OCI-LY7 (cell line): ENCODE measurements at regions not wholly inside any gene's neighbourhood (a gene's known extent, or its start where the extent isn't known, plus 50 kb on each side); places are given as distances from the start of the nearest gene placed in this dataset.

Experiments used
- BruUV-seq: library from RNA; stranded (reverse); fragments of 400-500 nt; replicated peaks from 2 replicates; lab custom pipeline; 2021; lab: Mats Ljungman, UMichigan
- CTCF ChIA-PET: fragments of 300-600 bp; sonication (Branson Sonifier 250); formaldehyde crosslinking; loops from one replicate; lab custom pipeline; 2022; ENCODE audit warnings: antibody characterized with exemption; ENCODE audit not compliant: unreplicated experiment; lab: Charles Lee
- POLR2A ChIA-PET: fragments of 300-600 bp; sonication (Branson Sonifier 250); formaldehyde crosslinking; loops from one replicate; lab custom pipeline; 2022; ENCODE audit warnings: antibody characterized with exemption; lab: Charles Lee
- DNase-seq: peaks from one replicate; pipeline ENCODE4 v3.0.0-alpha.2; 2015; ENCODE audit warnings: low spot score
- H2AFZ ChIP-seq: fragments of 200-600 bp; sonication (generic), shearing (Covaris generic); 2 replicates; pipeline ENCODE4 v1.6.1; 2014; ENCODE audit warnings: mild to moderate bottlenecking, antibody characterized with exemption, low read length, moderate library complexity
- H3K27ac ChIP-seq: fragments of 200-600 bp; sonication (generic); 2 replicates; pipeline ENCODE4 v1.5.1; 2014; ENCODE audit warnings: mixed run types, low read depth, mild to moderate bottlenecking, moderate library complexity, low read length, inconsistent platforms; ENCODE audit not compliant: poor library complexity, severe bottlenecking
- H3K36me3 ChIP-seq: fragments of 200-600 bp; sonication (generic); 2 replicates; pipeline ENCODE4 v1.6.1; 2014; ENCODE audit warnings: mild to moderate bottlenecking, antibody characterized with exemption, low read length, moderate library complexity, mixed read lengths; ENCODE audit not compliant: insufficient read depth
- H3K4me1 ChIP-seq: fragments of 200-600 bp; sonication (generic); 2 replicates; pipeline ENCODE4 v1.5.1; 2014; ENCODE audit warnings: mild to moderate bottlenecking, low read length; ENCODE audit not compliant: insufficient read depth, poor library complexity, severe bottlenecking
- H3K4me2 ChIP-seq: fragments of 200-600 bp; sonication (generic); 2 replicates; pipeline ENCODE4 v1.6.1; 2014; ENCODE audit warnings: mild to moderate bottlenecking, low read length
- H3K4me3 ChIP-seq: fragments of 200-600 bp; sonication (generic); 2 replicates; pipeline ENCODE4 v1.5.1; 2014; ENCODE audit warnings: mild to moderate bottlenecking, low read depth, low read length; ENCODE audit not compliant: poor library complexity, severe bottlenecking
- H3K79me2 ChIP-seq: fragments of 200-600 bp; sonication (generic); 2 replicates; pipeline ENCODE4 v1.6.1; 2016; ENCODE audit warnings: low read depth, mild to moderate bottlenecking, low read length, moderate library complexity, mixed read lengths; ENCODE audit not compliant: insufficient read depth
- H3K9me2 ChIP-seq: fragments of 200-600 bp; sonication (generic); 2 replicates; pipeline ENCODE4 v1.6.1; 2016; ENCODE audit warnings: mild to moderate bottlenecking, low read length, mixed read lengths; ENCODE audit not compliant: insufficient read depth
- H3K9me3 ChIP-seq: fragments of 200-600 bp; sonication (generic); 2 replicates; pipeline ENCODE4 v1.6.1; 2014; ENCODE audit warnings: mild to moderate bottlenecking, mixed run types, low read length, mixed read lengths
- H4K20me1 ChIP-seq: fragments of 200-600 bp; sonication (generic); 2 replicates; pipeline ENCODE4 v1.6.1; 2014; ENCODE audit warnings: mild to moderate bottlenecking, antibody characterized with exemption, low read length, moderate library complexity, mixed read lengths; ENCODE audit not compliant: insufficient read depth
- EZH2phosphoT487 ChIP-seq: fragments of 200-600 bp; sonication (generic); IDR thresholded peaks from 2 replicates; pipeline ENCODE4 v1.6.1; 2018; ENCODE audit warnings: low read depth, borderline replicate concordance, mild to moderate bottlenecking, mixed run types, antibody characterized with exemption, low read length, moderate library complexity, mixed read lengths
- intact Hi-C: fragments of 100-400 bp; cut with micrococcal nuclease; formaldehyde crosslinking; loops from one replicate; pipeline ENCODE4 v1.10.0; 2022; ENCODE audit not compliant: unreplicated experiment
- TF ChIP-seq, protein P1 (sequence below): fragments of 200-600 bp; sonication (generic); conservative IDR thresholded peaks from 2 replicates; pipeline ENCODE4 v1.5.1; 2014; ENCODE audit warnings: mild to moderate bottlenecking, antibody characterized with exemption, low read length, moderate library complexity, mixed read lengths

DNA sequence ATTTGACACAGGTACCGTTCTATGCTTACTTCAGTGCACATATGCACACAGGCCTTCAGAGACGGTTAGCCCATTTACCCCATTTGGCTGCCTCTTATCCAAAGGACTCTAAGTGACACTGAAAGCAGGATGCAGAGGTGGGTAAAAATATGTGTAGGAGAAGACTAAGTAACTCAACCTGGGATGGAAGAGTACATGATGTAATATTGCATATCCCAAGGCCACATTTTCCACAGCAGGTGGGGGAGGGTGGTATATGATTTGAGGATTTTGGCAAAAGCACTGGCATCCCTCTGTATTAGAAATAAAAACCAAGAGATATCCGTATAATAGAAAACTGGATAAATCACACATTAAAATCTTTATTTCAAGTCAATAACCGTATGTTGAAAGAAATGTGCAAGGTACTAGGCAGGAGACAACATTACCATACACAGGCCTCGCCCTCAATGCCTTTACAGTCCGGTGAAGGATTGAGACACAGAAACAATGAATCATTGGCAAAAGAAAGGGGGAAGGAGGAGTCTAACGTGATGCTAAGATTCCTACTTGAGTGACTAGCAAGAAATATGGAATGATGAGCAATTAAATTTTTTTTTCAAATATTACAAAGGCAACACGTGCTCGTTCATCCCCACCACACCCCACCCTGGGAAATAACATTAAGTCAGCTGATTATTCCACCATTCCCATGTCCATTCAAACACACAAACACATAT, 161.0 kb upstream of the RASGEF1B start:
- BruUV-seq, result no TSS peak
- CTCF ChIA-PET, result no interaction called here
- intact Hi-C loops, result no loop called here

DNA sequence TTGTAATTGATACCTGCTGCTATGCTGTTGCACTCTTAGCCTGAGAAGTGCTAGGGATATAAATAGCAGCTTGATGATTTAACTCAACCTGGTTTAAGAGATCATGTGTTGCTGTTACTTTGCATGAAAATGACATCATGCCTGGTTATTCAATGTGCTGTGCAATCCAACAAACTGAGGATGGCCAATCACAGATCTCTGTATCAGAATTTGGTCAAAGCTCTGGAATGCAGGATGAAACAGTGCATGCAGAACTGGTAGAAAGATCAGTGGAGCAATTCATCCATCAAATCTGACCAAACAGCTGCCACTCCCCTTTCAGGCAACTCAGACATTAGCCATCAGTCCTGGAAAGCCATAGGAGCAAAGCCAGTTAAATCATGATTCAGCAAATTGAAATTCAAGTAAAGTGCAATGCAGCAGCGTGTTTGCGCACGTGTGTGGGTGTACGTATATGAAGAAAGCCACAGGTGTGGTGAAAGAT, 160.3 kb upstream of the RASGEF1B start:
- no TSS peak for BruUV-seq
- DNase-seq, result peak; percentile 44
- intact Hi-C loops, result no loop called here
- H3K27ac ChIP-seq, result peak overlapping the region; percentile 36
- H3K36me3 ChIP-seq, result no peaks in the 10 kb centered on the region
- POLR2A ChIA-PET, result interaction anchor here (0.5 to 2.2 kb wide), 4 partner anchors 10 to 134 kb away, joined by 3 to 8 read pairs (median 3); no protein-coding TSS in a partner anchor
- H3K4me1 ChIP-seq, result peaks cover 84% of the 10 kb centered on the region
- no peaks in the 10 kb centered on the region for H3K9me3 ChIP-seq
- TF ChIP-seq EZH2phosphoT487, result no peak
- TF ChIP-seq, protein P1, sequence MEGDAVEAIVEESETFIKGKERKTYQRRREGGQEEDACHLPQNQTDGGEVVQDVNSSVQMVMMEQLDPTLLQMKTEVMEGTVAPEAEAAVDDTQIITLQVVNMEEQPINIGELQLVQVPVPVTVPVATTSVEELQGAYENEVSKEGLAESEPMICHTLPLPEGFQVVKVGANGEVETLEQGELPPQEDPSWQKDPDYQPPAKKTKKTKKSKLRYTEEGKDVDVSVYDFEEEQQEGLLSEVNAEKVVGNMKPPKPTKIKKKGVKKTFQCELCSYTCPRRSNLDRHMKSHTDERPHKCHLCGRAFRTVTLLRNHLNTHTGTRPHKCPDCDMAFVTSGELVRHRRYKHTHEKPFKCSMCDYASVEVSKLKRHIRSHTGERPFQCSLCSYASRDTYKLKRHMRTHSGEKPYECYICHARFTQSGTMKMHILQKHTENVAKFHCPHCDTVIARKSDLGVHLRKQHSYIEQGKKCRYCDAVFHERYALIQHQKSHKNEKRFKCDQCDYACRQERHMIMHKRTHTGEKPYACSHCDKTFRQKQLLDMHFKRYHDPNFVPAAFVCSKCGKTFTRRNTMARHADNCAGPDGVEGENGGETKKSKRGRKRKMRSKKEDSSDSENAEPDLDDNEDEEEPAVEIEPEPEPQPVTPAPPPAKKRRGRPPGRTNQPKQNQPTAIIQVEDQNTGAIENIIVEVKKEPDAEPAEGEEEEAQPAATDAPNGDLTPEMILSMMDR, result no peak
- H3K4me2 ChIP-seq, result peak overlapping the region; percentile 47
- no peaks in the 10 kb centered on the region for H3K9me2 ChIP-seq
- H3K4me3 ChIP-seq, result no peak overlapping the region
- H3K79me2 ChIP-seq, result no peaks in the 10 kb centered on the region
- H2AFZ ChIP-seq, result peak overlapping the region; percentile 48; the same call in 1 of the 2 replicates
- no peaks in the 10 kb centered on the region for H4K20me1 ChIP-seq
- CTCF ChIA-PET, result no interaction called here

More for the DNA sequence above, 161.0 kb upstream of the RASGEF1B start:
- Histone ChIP-seq H3K27ac (peak overlapping the region; percentile 36), H4K20me1 (no peaks in the 10 kb centered on the region), H3K4me2 (peak overlapping the region; percentile 47), H3K36me3 (no peaks in the 10 kb centered on the region), H3K79me2 (no peaks in the 10 kb centered on the region), H3K4me1 (peaks cover 80% of the 10 kb centered on the region), H2AFZ (peak overlapping the region; percentile 48; the same call in 1 of the 2 replicates), H3K9me2 (no peaks in the 10 kb centered on the region), H3K4me3 (no peak overlapping the region), H3K9me3 (no peaks in the 10 kb centered on the region)
- no peak for TF ChIP-seq EZH2phosphoT487
- TF ChIP-seq, protein P1, result no peak
- POLR2A ChIA-PET, result interaction anchor here (0.7 to 1.0 kb wide), 2 partner anchors 19 to 26 kb away, joined by 3 to 4 read pairs; no protein-coding TSS in a partner anchor
- no peak for DNase-seq

DNA sequence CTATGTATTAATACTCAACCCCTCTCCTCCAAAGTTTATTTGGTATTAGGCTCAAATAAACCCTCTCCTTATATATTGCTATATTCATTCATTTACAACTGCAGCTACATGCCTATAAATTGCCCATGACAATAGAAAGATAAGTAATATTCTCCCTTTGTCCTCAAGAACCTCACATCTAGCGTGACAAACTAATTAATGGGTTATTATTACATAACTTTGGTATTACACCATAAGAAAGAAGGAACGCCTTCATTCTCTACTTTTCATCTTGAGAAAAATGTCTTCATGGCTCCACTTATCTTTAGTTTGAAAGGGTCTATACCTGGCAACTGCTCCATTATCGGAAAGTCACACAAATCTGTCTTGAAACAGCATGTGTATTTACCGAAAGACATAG, 157.7 kb upstream of the RASGEF1B start:
- intact Hi-C loops, result no loop called here
- H3K4me3 ChIP-seq, result no peak overlapping the region
- no peaks in the 10 kb centered on the region for H3K36me3 ChIP-seq
- peaks cover 76% of the 10 kb centered on the region for H3K4me1 ChIP-seq
- no peaks in the 10 kb centered on the region for H4K20me1 ChIP-seq
- ChIA-PET CTCF (no interaction called here), POLR2A (interaction anchor here (0.6 to 1.0 kb wide), 2 partner anchors 11 to 355 kb away, joined by 3 to 5 read pairs; no protein-coding TSS in a partner anchor)
- H3K79me2 ChIP-seq, result no peaks in the 10 kb centered on the region
- H2AFZ ChIP-seq, result peak overlapping the region; percentile 84; the same call in 1 of the 2 replicates
- H3K9me3 ChIP-seq, result no peaks in the 10 kb centered on the region
- no peaks in the 10 kb centered on the region for H3K9me2 ChIP-seq
- BruUV-seq, result no TSS peak
- peak overlapping the region; percentile 16; the same call in 1 of the 2 replicates for H3K4me2 ChIP-seq
- DNase-seq, result no peak
- TF ChIP-seq, protein P1, result no peak
- no peak for TF ChIP-seq EZH2phosphoT487
- H3K27ac ChIP-seq, result no peak overlapping the region
